Astrocyte of the cerebellum (primary cell): ENCODE measurements at regions not wholly inside any gene's neighbourhood (a gene's known extent, or its start where the extent isn't known, plus 50 kb on each side); places are given as distances from the start of the nearest gene placed in this dataset.

Experiments
- DNase-seq: peaks from one replicate; pipeline ENCODE4 v3.0.0-alpha.2; 2011; ENCODE audit warnings: low read depth
- H3K4me3 ChIP-seq: 2 replicates; pipeline ENCODE4 v1.5.1; 2011; ENCODE audit warnings: mild to moderate bottlenecking, low read depth, low read length, moderate library complexity
- CTCF ChIP-seq: IDR thresholded peaks from 2 replicates; pipeline ENCODE4 v1.5.1; 2012; ENCODE audit warnings: low read length, low read depth, moderate library complexity, mild to moderate bottlenecking; ENCODE audit errors: missing control alignments
- in situ Hi-C: cut with HindIII; loops from 2 replicates; pipeline ENCODE4 v1.10.0; 2017; ENCODE audit warnings: low sequenced_read_pairs

DNA sequence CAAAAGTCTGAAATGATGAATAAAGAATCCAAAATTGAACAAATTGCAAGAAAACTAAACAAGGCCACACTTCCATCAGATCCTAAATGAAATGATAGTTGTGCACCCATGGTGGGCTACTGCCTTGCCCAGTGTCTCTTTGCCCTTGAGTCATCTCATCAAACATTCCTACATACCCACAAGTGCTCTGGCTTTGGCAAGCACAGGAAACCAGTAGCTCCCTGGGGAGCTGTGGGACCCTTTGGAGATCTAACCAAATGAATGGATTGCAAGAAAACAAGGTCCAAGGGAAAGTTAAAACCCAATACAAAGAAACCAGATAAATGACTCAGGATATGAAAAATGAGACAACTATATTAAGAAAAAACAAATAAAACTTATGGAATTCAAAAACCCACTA lies 129.8 kb upstream of the TMEM229A start:
- DNase-seq: peak; percentile 66
- no peak for TF ChIP-seq CTCF
- in situ Hi-C loops: no loop called here
- H3K4me3 ChIP-seq: no peak overlapping the region

DNA sequence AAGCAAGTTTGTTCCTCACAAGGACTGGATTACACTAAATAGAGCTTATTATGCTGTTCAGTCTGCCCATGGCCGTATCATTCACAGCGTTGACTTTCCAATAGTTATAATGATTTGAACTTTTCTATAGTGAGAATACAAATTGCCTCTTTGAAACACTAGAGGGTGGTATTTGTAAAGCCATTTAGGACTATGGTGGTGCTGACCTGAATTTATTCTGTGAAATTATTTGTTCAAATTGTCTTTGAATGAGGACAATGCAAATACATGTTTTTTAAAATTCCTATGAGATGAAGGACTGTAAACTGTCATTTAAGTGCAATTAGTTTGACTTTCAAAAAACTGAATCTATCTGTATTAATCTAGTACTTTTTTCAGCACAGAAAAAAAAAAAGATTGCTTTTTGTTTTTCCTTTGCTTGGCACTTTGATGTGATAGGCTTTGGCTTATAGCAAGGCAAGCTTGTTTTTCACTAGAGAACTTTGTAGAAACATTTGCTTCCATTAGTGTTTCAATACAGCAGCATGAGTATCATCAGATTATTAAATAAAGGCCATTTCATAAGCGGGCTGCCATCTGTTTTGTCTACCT lies 122.7 kb upstream of the TMEM229A start:
- TF ChIP-seq CTCF: peak; percentile 42
- in situ Hi-C loops: loop anchor here (10.0 kb wide), 1 partner anchor 619 kb away; no protein-coding TSS in a partner anchor
- peak; percentile 37 for DNase-seq
- no peak overlapping the region for H3K4me3 ChIP-seq

DNA sequence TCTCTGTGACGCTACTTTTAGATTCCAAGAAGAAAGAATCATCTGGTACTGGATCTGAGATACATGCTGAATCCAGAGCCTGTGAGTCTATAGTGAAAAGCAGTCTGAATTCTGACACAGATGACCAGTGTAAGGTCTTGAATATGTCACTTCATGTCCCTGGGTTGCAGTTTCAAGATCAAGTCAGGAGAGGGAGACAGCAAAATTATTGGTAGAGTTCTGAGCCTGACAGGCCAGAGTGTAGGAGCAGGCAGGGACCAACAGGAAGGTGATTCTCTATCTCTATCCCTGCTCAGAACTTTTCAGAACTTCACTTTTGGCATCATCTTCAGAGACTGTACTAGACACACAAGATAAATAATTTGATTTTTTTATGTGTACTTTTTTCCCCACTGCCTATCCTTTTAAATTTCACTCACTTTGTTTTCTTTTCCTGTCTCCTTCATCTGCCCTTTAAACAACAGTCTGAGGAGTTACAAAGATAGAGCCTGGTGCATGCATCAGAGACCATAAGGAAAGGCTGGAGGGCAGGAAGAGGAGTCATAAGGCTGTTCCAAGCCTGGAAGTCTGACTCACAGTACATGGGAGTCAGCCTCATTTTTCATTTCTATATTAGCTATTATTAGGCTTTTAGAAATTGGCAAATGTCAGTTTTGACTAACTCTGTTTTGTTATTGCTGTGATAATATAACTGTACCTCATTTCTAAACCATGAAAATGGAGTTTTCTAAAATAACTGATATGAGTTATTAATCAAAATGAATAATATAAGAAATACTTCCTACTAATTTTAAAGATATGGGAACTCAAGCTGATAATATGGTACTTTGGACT lies 120.2 kb upstream of the TMEM229A start:
- no peak for DNase-seq
- H3K4me3 ChIP-seq: no peak overlapping the region
- in situ Hi-C loops: loop anchor here (10.0 kb wide), 1 partner anchor 622 kb away; no protein-coding TSS in a partner anchor
- peak; percentile 52 for TF ChIP-seq CTCF

- DNase-seq: no peak
- no peak for TF ChIP-seq CTCF
- in situ Hi-C loops: no loop called here
- H3K4me3 ChIP-seq: no peak overlapping the region
Observed at GRCh38 chr7:124137664-124138063, 104.8 kb upstream of the TMEM229A start.

- TF ChIP-seq CTCF: no peak
Observed at GRCh38 chr7:124124201-124124600, 91.3 kb upstream of the TMEM229A start.

GRCh38 chr7:124120911-124121310 lies 88.0 kb upstream of the TMEM229A start:
- no peak overlapping the region for H3K4me3 ChIP-seq
- in situ Hi-C loops: no loop called here
- no peak for DNase-seq
- TF ChIP-seq CTCF: no peak

More at GRCh38 chr7:124124201-124124600, 91.3 kb upstream of the TMEM229A start:
- in situ Hi-C loops: no loop called here
- H3K4me3 ChIP-seq: no peak overlapping the region
- no peak for DNase-seq
